Activated effector memory CD4-positive, alpha-beta T cell treated with anti-CD3 and anti-CD28 coated beads, Interleukin-2, amount 50 U/mL, for 16 hours (primary cell): ENCODE measurements at regions not wholly inside any gene's neighbourhood (a gene's known extent, or its start where the extent isn't known, plus 50 kb on each side); places are given as distances from the start of the nearest gene placed in this dataset.

Experiments used
- DNase-seq: peaks from one replicate; pipeline ENCODE4 v3.0.0-alpha.2; 2020

DNA sequence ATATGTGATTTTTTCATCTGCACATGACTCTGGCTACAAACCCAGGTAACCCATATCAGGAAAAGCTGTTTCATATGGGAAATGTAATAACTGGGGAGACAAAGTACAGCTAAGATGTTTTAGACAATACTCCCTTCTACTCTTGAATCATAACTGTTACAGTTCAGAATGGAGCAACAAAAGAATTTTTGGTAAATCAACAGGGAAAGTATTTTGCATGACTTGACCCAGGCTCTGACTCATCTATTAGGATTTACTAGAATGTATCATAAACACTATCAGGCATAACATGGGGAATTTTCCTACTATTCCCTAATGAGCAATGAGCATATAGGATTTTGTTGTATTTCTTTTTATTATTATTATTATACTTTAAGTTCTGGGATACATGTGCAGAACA is 553.0 kb downstream of the SLC16A7 start:
- no peak for DNase-seq

DNA sequence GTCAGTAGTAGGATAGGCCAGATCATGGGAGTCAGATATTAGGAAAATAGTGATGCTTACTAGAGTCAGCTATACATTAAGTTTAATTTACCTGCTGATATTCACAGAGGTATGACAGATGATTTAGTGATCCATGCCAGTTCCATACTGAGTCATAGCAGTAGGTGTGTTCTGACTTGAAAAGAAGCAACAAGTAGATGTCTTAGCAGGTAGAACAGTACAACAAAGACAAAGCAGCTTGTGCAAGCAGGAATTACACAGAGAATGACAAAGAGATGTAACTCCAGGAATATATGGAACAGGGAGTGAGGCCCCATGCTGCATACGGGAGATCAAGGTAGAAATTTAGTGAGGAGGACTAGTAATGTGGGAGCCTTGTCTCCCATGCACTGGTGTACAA is 556.9 kb downstream of the SLC16A7 start:
- DNase-seq = no peak

DNA sequence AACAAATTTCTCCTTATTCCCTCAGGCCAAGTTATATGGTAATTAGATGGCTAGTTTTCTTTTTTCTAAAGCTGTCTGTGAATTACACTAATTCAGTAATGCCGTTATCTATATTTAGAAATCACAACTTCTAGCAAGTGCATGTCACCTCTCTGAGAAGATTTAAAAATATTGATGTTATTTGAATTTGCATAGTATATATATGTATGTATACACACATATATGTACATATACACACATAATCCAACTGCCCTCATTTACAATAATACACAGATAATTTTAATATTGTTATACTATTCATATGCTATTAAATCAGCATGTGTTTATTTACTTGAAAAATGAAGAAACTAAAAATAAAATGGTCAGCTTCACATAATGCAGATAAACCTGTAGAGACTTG is 563.9 kb downstream of the SLC16A7 start:
- DNase-seq = no peak

DNA sequence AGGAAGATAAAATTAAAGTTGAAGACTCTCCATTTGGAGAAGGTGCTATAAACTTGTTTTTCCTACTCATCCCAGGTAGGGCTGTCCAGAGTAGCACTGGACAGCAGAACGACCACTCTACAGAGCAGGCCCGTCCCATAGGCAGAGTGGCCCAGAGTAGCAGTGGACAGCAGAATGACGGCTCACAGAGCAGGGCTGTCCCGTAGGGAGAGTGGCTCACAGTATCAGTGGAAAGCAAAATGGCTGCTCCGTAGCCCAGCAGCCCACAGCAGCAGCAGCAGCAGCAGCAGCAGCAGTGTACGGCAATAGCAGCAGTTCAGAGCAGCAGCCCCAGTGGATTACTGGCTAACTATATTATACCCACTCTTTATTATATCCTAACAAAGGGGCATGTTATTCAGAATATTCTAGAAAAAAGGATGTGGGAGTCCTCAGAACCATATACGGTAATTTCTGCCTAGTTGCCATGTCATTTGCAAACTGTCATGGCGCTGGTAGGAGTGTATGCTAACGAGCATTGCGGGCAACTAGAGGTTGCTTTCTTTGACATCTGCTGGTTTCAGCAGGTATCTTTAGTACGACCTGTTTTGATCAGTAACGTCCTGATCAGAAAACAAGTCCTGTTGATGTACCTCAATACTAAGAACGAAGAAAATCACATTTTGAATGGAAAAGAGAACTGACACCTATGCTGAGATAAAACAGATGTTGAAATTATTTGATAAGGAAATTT is 567.3 kb downstream of the SLC16A7 start:
- no peak for DNase-seq

DNA sequence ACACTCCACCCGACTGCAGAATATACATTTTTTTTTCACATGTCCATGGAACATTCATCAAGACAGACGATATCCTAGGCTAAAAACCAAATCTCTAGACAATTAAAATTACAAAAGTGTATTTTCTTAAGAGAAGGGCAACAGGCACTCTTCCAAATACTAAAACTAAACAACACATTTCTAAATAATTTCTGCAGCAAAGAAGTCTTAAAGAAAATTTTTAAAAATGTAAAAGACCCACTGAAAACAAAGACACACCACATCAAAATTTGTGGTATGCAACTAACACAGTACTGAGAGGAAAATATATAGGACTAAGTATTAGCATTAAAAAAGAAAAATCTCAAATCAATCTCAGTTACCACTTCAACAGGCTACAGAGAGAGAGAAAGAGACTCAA is 570.0 kb downstream of the SLC16A7 start:
- DNase-seq = no peak

DNA sequence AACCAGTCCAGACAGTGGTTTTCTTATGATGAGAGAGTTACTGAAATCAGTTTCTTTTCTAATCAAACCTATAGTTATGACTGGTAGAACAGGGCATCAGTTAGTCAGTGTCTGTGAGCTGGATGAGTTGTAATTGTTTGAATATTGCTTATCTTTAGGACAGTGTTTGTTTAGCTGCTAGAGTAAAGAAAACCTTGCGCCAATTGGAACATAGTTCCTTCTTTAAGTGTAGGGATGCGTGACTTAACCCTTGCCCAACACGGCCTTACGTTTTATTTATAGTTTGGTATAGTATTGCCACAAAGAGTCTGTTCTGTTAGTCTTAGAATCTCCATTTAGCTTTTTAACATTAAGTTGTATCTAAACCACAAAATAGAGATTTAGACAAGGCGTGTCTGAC is 572.6 kb downstream of the SLC16A7 start:
- DNase-seq = no peak

DNA sequence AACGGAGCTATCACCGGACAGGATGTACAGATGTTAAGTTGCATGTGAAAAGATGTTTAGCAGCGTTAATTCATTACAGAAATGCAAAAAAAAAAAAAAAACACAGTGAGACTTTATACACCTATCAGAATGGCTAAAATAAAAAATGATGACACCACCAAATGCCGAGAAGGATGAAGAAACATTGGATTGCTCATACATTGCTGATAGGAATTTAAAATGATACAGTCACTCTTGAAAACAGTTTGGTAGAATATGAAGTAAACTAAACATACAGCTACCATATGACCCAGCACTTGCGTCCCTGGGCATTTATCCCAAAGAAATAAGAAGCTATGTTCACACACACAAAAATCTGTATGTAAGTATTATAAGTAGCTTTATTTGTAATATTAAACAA is 574.1 kb downstream of the SLC16A7 start:
- no peak for DNase-seq

DNA sequence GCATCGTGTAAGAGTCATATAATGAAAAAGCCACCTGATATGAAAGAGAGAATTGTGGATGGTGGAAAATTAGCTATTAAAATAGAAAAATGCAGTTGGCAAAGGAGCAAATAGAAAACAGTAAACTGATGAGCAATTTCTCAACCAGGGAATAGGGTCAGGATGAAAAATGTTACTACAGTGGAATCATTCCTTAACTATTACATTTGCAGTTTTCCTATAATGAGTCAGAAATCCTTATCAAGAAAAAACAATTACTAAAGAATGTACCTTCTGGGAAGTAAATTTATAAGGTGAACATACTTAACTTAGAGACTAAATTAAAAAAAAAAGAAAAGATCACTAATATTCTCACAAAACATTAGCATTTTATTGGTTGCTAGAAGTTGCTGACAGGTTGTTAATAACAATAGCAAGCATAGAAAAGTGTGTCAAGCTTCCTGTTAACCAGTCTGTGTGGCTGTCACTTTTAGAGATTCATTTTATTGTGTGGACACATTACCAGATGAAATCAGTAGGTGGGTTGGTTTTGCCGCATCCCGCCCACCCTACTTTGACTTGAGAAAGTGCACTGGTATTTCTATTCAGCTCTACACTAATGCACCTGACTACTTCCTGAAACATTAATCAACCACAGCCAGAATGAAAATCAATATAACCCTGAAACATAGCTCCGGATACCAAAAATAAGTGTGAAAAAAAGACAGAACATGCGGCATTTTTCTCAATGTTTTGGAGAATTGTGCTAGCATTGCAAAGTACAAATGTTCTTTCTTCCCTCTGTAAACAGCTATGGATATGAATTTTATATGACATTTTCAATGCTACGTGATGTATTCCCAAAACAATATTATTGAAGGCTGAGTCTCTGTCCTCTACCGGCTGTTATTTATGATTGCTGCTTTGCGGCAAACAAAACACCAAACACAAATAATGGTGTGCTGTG is 576.7 kb downstream of the SLC16A7 start:
- DNase-seq = no peak

DNA sequence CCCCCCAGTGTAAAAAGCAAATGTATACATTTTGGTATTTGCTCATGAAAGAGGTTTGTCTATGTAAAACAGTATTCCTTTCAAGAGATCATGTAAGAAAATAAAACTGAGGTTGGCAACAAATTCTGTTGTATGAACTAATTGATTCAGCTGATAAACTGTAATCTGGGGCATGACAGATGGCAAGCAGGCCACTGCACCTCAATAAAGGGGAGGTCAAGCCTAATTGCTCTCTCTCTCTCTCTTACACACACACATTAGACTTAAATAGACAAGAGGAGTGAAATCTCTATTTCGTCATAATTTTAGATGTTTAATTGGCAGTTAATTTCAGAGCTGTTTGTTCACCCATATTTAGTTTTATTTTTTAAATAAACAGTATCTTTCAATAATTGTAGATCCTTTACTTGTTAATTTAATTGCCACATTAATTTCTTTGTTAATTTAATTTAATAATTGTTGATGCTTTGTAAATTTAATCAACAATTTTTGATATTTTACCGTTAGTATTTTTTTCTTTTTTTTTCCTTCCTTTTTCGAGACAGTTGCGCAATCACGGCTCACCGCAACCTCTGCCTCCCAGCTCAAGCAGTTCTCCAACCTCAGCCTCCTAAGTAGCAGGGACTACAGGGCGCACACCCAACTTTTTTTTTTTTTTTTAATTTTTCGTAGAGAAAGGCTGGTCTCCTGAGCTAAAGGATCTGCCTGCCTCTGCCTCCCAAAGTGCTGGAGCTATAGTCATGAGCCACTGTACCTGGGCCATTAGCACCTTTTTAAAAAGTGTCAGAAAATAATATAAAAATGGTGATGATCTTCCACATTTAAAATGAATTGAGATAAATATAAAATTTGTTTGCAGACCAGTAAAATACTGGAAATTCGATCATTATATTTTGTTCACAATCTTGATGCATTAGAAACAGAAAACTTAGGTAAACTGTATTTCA is 577.7 kb downstream of the SLC16A7 start:
- no peak for DNase-seq

DNA sequence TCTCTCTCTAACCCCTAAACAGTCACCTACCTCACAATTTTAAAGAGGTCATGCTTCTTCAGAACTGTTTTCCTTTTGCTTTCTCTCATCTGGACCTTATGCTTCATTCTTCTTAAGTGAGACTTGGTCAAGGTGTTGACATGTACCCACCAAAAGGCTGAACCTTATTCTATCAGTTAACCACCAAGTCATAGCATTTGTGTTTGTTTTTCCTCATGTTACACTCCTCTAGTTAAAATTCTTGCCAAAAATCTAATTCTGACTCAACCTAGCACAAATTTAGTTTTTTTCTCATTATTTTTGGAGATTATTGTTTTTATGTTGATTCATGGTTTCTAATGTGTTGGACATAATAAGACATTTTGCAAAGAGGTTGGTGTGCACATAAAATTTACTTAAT is 578.6 kb downstream of the SLC16A7 start:
- no peak for DNase-seq

DNA sequence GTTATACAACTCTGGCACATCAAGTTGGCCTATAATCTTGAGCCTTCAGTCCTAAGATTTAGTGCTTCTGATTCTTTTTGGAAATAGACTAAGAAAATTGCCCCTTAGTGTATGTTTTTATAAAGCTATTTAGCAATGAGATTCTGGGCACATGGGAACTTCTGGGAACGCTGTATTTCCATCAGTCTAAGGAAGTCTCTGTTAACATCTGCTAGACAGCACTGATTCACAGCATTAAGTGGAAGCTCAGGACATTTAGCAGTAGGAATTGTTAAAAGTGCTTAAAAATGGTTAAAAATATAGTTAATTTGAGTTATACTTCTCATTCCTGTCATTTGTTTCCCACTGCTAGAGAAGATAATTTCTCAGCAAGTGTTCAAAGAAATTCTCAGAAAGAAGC is 579.1 kb downstream of the SLC16A7 start:
- DNase-seq = no peak

DNA sequence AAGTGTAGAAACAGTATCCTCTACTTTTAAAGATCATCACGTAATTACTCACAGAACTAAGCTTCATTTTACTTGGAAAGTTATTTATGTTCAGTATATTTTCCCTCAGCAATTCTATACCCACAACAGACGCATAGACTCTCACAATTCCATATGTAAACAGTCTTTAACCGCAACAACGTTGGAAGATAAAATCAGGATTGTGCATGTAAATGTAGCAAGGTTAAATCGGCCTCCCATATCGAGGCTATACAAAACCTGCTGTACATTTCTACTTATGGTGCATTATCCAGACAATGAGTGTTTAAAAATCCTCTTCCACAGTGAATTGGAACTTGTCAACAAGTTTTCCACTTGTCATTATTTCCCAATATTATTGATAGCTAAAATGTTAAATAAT is 581.1 kb downstream of the SLC16A7 start:
- DNase-seq = no peak

DNA sequence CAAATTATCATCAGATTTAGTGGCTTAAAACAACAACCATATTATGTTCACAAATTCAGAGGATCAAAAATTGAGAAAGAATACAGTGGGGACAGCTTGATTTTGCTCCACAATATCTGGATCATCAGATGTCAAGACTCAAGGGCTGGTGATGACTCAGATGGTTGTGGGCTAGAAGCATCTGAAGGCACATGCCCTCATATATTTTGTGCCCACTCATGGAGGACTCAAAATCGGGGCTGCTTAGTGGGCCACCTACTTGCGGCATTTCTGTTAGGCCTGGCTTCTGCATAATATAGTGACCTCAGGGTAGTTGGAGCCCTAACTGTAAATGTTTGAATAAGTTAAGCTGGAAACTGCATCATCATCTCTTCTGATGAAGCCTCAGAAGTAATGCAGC is 584.5 kb downstream of the SLC16A7 start:
- DNase-seq = no peak

DNA sequence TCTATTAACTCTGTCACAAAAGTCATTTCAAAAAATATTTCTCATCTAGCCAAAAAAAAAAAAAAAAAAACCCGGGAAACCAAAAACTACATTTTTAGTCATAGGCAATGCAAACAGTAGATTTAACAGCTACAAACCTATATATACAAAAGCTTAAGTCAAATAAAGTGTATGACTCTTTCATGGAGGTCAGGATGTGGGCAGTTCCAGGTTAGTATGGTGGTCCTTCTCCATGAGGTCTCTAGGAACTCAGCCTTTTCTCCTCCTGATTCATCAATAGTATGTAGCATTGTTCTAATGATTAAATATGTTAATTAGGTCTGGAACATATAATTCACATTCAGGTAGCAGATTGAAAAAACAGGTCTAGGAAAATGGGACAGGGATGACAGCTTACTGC is 586.5 kb downstream of the SLC16A7 start:
- no peak for DNase-seq

DNA sequence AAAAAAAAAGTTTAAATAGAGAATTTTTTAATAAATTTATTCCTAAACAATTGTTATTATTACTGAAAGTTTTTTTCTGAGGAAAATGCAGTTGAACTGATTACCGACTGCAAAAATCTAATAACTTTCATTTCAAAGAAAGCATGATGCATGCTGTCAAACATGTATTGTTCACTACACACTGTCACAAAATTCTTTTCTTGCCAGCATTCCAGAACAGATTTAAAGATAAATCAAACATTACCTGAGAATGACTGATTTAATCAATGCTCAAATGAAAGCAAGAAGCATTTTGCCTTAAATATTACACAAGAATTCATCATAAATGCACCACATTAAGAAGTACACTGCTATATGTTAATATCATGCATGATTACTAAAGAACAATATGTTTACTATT is 588.3 kb downstream of the SLC16A7 start:
- DNase-seq = no peak

DNA sequence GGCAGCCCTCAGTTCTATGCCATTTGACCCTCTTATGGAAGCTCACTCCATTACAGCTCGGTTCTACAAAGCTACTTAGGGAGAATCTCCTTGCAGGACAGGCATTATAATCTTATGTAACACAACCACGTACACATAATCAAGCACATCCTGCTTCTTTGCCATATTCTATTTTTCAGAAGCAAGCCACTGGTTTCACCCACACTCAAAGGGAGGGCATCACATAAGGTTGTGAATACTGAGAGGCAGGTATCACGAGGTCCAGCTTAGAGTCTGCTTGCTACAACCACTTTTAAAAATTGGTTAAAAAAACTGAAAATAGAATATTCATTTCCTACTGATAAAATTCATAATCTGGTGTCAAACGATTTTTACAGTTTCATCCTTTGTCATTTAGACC is 589.2 kb downstream of the SLC16A7 start:
- no peak for DNase-seq

DNA sequence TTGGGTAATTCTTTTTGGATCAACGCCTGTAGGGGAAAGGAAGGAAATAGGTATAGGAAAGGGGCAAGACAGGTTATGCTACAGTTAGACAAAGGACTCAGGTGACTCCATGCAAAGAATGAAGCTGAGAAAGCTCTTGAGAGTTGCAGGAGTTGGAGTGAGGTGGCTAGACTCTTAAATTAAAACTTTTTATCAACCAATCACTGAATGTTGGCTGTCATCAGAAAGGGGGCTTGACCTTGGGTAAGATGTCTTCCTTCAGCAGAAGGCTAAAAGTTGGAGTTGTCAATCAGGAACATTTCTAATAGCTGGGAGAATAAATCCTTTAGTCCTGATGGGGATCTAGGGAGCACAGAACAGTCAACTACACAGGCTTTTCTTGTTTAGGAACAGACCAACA is 595.4 kb downstream of the SLC16A7 start:
- DNase-seq = no peak

DNA sequence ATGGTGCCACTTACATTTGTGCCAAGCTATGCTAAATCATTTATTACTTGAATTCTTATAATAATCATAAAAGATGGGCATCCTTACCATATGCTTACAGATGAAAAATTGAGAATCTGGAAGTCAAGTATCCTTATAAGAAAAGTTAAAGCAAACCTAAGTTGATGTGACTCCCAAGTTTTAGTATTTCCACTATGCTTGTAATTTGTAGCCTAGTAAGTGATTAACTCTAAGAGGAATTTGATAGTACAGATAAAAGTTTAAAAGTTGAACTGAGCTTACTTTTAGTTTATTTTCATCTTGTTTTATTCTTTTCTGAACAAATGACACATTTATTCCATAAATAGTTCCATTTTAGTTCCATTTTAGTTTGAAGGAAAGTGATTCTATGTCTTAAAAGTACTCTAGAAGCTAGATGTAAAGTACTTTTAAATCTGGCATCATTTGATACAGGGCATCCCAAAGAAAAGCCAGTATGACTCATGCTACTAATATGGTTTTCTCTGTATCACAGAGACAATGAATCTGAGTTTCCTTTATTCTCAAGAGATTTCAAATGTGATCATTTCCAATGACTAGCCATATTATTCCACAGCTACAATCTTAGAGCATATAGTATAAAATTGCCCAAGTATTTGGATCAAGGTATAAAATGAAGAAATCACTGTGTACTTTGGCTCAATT is 596.0 kb downstream of the SLC16A7 start:
- DNase-seq = no peak

DNA sequence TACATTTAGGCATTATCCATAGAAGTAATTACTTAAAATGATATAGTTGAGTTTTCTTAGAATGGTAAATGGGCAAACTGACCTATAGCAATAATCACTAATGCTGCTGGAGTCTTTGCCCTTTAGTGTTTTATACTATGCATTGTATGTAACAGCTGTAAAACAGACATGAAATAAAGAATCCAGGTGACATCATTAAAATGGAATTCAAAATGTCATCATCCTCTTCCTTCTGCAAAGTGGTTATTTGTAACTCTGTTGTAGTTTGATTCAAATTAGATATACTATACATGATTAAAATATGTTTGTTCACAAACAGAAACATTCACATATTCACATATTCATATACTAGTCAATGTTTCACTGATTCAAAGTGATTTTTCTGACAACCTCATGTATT is 598.8 kb downstream of the SLC16A7 start:
- DNase-seq = no peak

DNA sequence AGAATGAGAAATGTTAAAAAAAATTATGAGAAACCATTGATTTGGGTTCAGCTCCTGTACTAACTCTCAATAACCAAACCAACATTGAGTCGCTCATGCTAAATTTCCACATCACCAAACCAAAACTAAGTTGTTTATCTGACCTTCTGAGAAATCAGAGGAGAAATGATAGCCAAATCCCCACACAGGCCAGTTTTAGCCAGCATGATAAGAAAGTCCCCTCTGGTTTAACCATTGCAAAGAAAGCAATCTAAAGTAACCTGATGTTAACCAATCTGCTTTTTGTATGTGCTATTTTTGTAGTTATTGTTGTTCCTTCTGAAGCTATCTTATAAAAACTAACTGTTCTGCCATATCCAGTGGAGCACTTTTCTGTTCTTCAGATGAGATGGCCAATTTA is 599.7 kb downstream of the SLC16A7 start:
- no peak for DNase-seq

DNA sequence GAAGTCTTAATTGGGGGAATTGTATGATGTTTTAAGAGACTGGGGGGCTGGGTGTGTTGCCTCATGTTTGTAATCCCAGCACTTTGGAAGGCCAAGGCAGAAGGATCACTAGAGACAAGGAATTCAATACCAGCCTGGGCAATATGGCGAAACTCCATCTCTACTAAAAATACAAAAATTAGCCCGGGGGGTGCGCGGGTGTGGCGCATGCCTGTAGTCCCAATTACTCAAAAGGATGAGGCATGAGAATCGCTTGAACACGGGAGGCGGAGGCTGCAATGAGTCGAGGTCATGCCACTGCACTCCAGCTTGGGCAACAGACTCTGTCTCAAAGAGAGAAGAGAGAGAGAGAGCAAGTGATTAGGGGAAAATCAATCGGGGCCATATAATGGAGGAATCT is 600.5 kb downstream of the SLC16A7 start:
- no peak for DNase-seq

DNA sequence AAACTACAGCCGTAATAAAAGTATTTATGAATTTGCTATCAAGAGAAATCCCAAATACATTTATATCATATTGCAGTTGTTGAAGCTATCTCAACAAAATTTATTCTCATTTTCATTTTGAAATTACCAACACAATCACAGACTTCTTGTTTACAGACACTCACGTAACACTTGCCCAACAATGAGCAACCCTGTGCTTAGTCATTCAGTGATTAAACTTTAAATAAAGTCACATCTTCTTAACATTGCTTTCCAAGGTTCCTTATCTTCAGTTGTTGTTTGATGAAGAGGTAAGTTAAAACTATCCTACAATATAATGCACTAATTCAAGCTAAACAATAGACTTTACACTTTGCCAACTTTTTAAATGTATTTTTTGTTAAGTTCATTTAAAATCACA is 601.8 kb downstream of the SLC16A7 start:
- no peak for DNase-seq

DNA sequence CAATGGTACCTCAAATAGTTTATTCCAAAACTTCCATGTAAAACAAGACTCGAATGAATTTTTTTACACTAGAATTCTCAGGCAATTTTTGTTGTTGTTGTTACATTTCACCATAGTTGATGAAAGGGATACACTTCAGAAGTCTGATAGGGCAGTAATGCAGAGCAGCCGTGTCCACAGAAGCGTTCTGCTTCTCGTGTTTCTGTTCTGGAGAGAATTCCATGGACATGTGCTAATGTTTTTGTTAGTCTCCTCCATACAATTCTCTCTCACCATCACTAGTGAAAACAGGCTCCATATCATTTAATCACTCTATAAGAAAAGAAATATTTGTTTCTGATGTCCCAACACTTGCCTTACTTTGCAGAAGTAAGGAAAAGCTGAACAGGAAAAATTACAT is 606.1 kb downstream of the SLC16A7 start:
- no peak for DNase-seq
